ENCODE measurements at regions not wholly inside any gene's neighbourhood (a gene's known extent, or its start where the extent isn't known, plus 50 kb on each side); places are given as distances from the start of the nearest gene placed in this dataset.

DNA sequence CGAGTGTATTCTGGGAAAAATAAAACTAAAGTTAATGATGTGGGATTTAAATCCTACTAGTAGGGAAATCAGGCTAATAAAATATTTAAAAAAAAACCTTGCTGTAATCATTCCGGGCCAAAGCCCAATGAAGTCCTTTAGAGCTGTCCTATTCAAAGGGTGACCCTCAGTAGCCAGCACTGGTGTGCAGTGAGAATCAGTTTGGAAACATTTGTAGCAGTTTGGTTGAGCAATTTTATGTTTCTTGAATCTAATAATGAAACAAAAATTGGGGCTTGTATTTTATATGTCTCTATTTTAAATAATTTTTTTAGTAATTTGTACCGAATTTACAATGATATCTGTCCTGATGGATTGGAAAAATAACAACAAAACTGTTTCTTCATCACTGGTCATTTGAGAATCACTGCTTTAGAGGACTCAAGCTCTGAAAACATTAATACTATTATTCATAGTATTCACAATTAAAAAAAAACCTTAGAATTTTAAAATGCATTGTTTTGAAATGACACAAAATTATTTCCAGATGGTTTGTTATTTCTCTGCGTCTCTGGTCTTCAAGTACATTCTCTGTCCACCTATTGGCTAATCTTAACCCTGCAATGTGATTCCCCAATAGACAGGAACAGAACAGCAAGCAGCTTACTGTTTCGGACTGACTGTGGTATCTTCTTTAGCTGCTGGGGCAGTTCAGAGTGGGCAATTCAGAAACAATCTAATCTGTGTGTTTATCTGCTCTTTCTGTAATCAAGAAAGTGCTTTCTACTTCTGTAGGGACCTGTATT, 71.2 kb downstream of the OTOL1 start:
- no peaks in the 10 kb centered on the region for H3K9me2 ChIP-seq (replicated peaks; ENCODE audit: low read length)
- ATAC-seq (no peak), DNase-seq (no peak)
- CTCF ChIA-PET, result no interaction called here
- H3F3A ChIP-seq (ENCODE audit: low read length, unreplicated experiment), result no peaks in the 10 kb centered on the region
- no peak overlapping the region for H3K9ac ChIP-seq (ENCODE audit: low read length)
- H3K36me3 ChIP-seq (ENCODE audit: low read depth, low read length), result no peaks in the 10 kb centered on the region
- BruUV-seq (replicated peaks), result no TSS peak
- no peak overlapping the region for H3K27ac ChIP-seq (ENCODE audit: low read length)
- POLR2A ChIA-PET (ENCODE audit: unreplicated experiment), result no interaction called here
- no peak overlapping the region for H3K4me3 ChIP-seq (ENCODE audit: low read length)
- H3K9me3 ChIP-seq (ENCODE audit: low read length), result no peaks in the 10 kb centered on the region
- no peaks in the 10 kb centered on the region for H3K79me2 ChIP-seq (ENCODE audit: low read length)
- H2AFZ ChIP-seq (ENCODE audit: low read length), result no peak overlapping the region
- 0 out of 2 replicates have a peak, but pooled peaks cover 5% of the 10 kb centered on the region for H3K27me3 ChIP-seq (ENCODE audit: low read length)
- intact Hi-C loops (cut with micrococcal nuclease), result loop anchor here (10.0 kb wide), 1 partner anchor 927 kb away; no protein-coding TSS in a partner anchor
- TF ChIP-seq, protein P1, sequence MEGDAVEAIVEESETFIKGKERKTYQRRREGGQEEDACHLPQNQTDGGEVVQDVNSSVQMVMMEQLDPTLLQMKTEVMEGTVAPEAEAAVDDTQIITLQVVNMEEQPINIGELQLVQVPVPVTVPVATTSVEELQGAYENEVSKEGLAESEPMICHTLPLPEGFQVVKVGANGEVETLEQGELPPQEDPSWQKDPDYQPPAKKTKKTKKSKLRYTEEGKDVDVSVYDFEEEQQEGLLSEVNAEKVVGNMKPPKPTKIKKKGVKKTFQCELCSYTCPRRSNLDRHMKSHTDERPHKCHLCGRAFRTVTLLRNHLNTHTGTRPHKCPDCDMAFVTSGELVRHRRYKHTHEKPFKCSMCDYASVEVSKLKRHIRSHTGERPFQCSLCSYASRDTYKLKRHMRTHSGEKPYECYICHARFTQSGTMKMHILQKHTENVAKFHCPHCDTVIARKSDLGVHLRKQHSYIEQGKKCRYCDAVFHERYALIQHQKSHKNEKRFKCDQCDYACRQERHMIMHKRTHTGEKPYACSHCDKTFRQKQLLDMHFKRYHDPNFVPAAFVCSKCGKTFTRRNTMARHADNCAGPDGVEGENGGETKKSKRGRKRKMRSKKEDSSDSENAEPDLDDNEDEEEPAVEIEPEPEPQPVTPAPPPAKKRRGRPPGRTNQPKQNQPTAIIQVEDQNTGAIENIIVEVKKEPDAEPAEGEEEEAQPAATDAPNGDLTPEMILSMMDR (conservative IDR thresholded peaks at IDR 0.05; ENCODE audit: low read depth, low read length), result no peak
- no peak overlapping the region for H3K4me2 ChIP-seq (ENCODE audit: low read length)
- H3K4me1 ChIP-seq (ENCODE audit: insufficient read depth, low read length), result no peaks in the 10 kb centered on the region
- H4K20me1 ChIP-seq (ENCODE audit: low read length), result no peaks in the 10 kb centered on the region

DNA sequence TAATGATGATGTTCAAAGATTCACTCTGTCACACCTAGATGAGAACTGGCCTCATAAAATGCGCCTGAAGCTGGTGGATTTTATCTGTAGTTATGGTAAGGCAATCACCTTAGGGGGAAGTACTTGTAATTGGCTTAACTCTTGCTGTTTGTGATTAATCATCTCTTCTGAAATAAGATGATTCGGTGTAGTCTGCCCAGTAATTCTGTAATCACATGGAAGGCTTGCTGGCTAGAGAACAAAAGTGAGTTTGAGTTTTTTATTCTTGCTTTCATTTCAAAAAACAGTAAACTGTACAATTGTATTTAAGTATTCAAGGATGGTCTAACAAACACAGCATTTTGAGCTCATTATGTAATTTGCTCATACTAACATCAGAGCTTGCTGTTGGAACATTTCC, 72.1 kb downstream of the OTOL1 start:
- ATAC-seq, result no peak
- no peaks in the 10 kb centered on the region for H3F3A ChIP-seq (ENCODE audit: low read length, unreplicated experiment)
- ChIA-PET CTCF (no interaction called here), POLR2A (ENCODE audit: unreplicated experiment) (no interaction called here)
- TF ChIP-seq EZH2 (IDR thresholded peaks at IDR 0.05; ENCODE audit: low read length, unreplicated experiment) (no peak), EZH2phosphoT487 (IDR thresholded peaks at IDR 0.05; ENCODE audit: borderline replicate concordance, low read length) (no peak)
- TF ChIP-seq, protein P1 (conservative IDR thresholded peaks at IDR 0.05; ENCODE audit: low read depth, low read length), result no peak
- H3K4me1 ChIP-seq (ENCODE audit: insufficient read depth, low read length), result no peaks in the 10 kb centered on the region
- no peaks in the 10 kb centered on the region for H3K9me3 ChIP-seq (ENCODE audit: low read length)
- H3K9me2 ChIP-seq (replicated peaks; ENCODE audit: low read length), result no peaks in the 10 kb centered on the region
- no peak overlapping the region for H3K4me3 ChIP-seq (ENCODE audit: low read length)
- no peaks in the 10 kb centered on the region for H4K20me1 ChIP-seq (ENCODE audit: low read length)
- DNase-seq, result no peak
- no peaks in the 10 kb centered on the region for H3K36me3 ChIP-seq (ENCODE audit: low read depth, low read length)
- 0 out of 2 replicates have a peak, but pooled peaks cover 5% of the 10 kb centered on the region for H3K27me3 ChIP-seq (ENCODE audit: low read length)
- intact Hi-C loops (cut with micrococcal nuclease), result loop anchor here (10.0 kb wide), 1 partner anchor 926 kb away; no protein-coding TSS in a partner anchor
- no peak overlapping the region for H3K27ac ChIP-seq (ENCODE audit: low read length)
- H3K4me2 ChIP-seq (ENCODE audit: low read length), result no peak overlapping the region
- no peak overlapping the region for H2AFZ ChIP-seq (ENCODE audit: low read length)
- BruUV-seq (replicated peaks), result no TSS peak
- H3K79me2 ChIP-seq (ENCODE audit: low read length), result no peaks in the 10 kb centered on the region
- no peak overlapping the region for H3K9ac ChIP-seq (ENCODE audit: low read length)

DNA sequence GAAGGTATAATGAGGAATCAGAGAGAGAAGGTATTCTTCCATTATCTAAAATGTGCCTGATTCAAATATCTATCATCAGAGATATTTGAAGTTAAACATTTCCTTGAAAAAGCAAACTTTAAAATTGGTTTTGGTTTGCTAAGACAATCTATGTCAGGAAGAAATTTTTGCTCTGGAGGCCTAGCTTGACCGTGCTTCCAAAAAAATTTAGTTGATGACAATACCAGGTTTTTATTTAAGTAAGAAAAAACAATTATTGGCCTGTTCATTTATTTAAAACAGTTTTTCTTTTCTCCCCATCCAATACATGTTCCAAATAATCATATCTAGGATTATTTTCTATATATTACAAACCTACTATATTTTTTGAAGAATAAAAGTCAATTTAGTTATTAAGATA, 75.3 kb downstream of the OTOL1 start:
- no peaks in the 10 kb centered on the region for H3K9me2 ChIP-seq (replicated peaks; ENCODE audit: low read length)
- H3F3A ChIP-seq (ENCODE audit: low read length, unreplicated experiment), result no peaks in the 10 kb centered on the region
- intact Hi-C loops (cut with micrococcal nuclease), result no loop called here
- no TSS peak for BruUV-seq (replicated peaks)
- ChIA-PET POLR2A (ENCODE audit: unreplicated experiment) (no interaction called here), CTCF (no interaction called here)
- H3K4me1 ChIP-seq (ENCODE audit: insufficient read depth, low read length), result peaks cover 7% of the 10 kb centered on the region
- no peak for TF ChIP-seq EZH2phosphoT487 (IDR thresholded peaks at IDR 0.05; ENCODE audit: borderline replicate concordance, low read length)
- TF ChIP-seq, protein P1 (conservative IDR thresholded peaks at IDR 0.05; ENCODE audit: low read depth, low read length), result no peak
- TF ChIP-seq EZH2 (IDR thresholded peaks at IDR 0.05; ENCODE audit: low read length, unreplicated experiment), result no peak
- H4K20me1 ChIP-seq (ENCODE audit: low read length), result no peaks in the 10 kb centered on the region
- no peaks in the 10 kb centered on the region for H3K9me3 ChIP-seq (ENCODE audit: low read length)
- DNase-seq, result no peak
- no peaks in the 10 kb centered on the region for H3K79me2 ChIP-seq (ENCODE audit: low read length)
- H3K27me3 ChIP-seq (ENCODE audit: low read length), result 0 out of 2 replicates have a peak, but pooled peaks cover 5% of the 10 kb centered on the region
- no peak overlapping the region for H2AFZ ChIP-seq (ENCODE audit: low read length)
- no peak overlapping the region for H3K4me2 ChIP-seq (ENCODE audit: low read length)
- H3K36me3 ChIP-seq (ENCODE audit: low read depth, low read length), result no peaks in the 10 kb centered on the region
- H3K9ac ChIP-seq (ENCODE audit: low read length), result no peak overlapping the region
- no peak overlapping the region for H3K4me3 ChIP-seq (ENCODE audit: low read length)
- ATAC-seq, result no peak
- H3K27ac ChIP-seq (ENCODE audit: low read length), result no peak overlapping the region
